ENCODE measurements at regions not wholly inside any gene's neighbourhood (a gene's known extent, or its start where the extent isn't known, plus 50 kb on each side); places are given as distances from the start of the nearest gene placed in this dataset.

GRCh38 chr3:153853163-153853562, 268.0 kb upstream of the ARHGEF26 start:
- TF ChIP-seq POLR2A (IDR thresholded peaks at IDR 0.05; ENCODE audit: low read length) (no peak), GATA1 (IDR thresholded peaks at IDR 0.05; ENCODE audit: low read depth, low read length) (no peak)
